ENCODE measurements at regions not wholly inside any gene's neighbourhood (a gene's known extent, or its start where the extent isn't known, plus 50 kb on each side); places are given as distances from the start of the nearest gene placed in this dataset.

- no peaks in the 10 kb centered on the region for H3K27me3 ChIP-seq
- peaks cover 13% of the 10 kb centered on the region for H3K4me1 ChIP-seq
- H3K36me3 ChIP-seq = no peaks in the 10 kb centered on the region
- DNase-seq = no peak
- no peak overlapping the region for H3K4me3 ChIP-seq (ENCODE audit: low read depth, low read length)
- H3K9me3 ChIP-seq = no peaks in the 10 kb centered on the region
- no peak for TF ChIP-seq CTCF (IDR thresholded peaks at IDR 0.05; ENCODE audit: low read depth, low read length)
Observed at GRCh38 chr14:101078892-101079221, 175.3 kb upstream of the RTL1 start.

GRCh38 chr14:101080922-101081593 is 177.5 kb upstream of the RTL1 start:
- no peaks in the 10 kb centered on the region for H3K36me3 ChIP-seq
- H3K4me1 ChIP-seq = peaks cover 6% of the 10 kb centered on the region
- no peaks in the 10 kb centered on the region for H3K27me3 ChIP-seq
- H3K9me3 ChIP-seq = no peaks in the 10 kb centered on the region
- DNase-seq = no peak
- no peak overlapping the region for H3K4me3 ChIP-seq (ENCODE audit: low read depth, low read length)
- TF ChIP-seq CTCF (IDR thresholded peaks at IDR 0.05; ENCODE audit: low read depth, low read length) = no peak

- DNase-seq = no peak
- no peaks in the 10 kb centered on the region for H3K36me3 ChIP-seq
Observed at GRCh38 chr14:101082036-101082435, 178.5 kb upstream of the RTL1 start.

GRCh38 chr14:101082436-101083384 is 179.2 kb upstream of the RTL1 start:
- H3K9me3 ChIP-seq = no peaks in the 10 kb centered on the region
- H3K36me3 ChIP-seq = no peaks in the 10 kb centered on the region
- peaks cover 4% of the 10 kb centered on the region; the same call in 1 of the 2 replicates for H3K4me1 ChIP-seq
- no peak for TF ChIP-seq CTCF (IDR thresholded peaks at IDR 0.05; ENCODE audit: low read depth, low read length)
- no peaks in the 10 kb centered on the region for H3K27me3 ChIP-seq
- DNase-seq = no peak
- H3K4me3 ChIP-seq (ENCODE audit: low read depth, low read length) = no peak overlapping the region

More at GRCh38 chr14:101082036-101082435, 178.5 kb upstream of the RTL1 start:
- Histone ChIP-seq H3K4me1 (peaks cover 6% of the 10 kb centered on the region), H3K4me3 (ENCODE audit: low read depth, low read length) (no peak overlapping the region), H3K27me3 (no peaks in the 10 kb centered on the region), H3K9me3 (no peaks in the 10 kb centered on the region)
- TF ChIP-seq CTCF (IDR thresholded peaks at IDR 0.05; ENCODE audit: low read depth, low read length) = no peak

GRCh38 chr14:101083564-101084435 is 180.3 kb upstream of the RTL1 start:
- no peaks in the 10 kb centered on the region for H3K27me3 ChIP-seq
- DNase-seq = peak; percentile 68
- no peaks in the 10 kb centered on the region for H3K4me1 ChIP-seq
- peak; percentile 58 for TF ChIP-seq CTCF (IDR thresholded peaks at IDR 0.05; ENCODE audit: low read depth, low read length)
- no peak overlapping the region for H3K4me3 ChIP-seq (ENCODE audit: low read depth, low read length)
- H3K9me3 ChIP-seq = no peaks in the 10 kb centered on the region
- H3K36me3 ChIP-seq = no peaks in the 10 kb centered on the region

Data from BE2C (cell line).